Gastrocnemius medialis (tissue), 4 donors: ENCODE measurements at regions not wholly inside any gene's neighbourhood (a gene's known extent, or its start where the extent isn't known, plus 50 kb on each side); places are given as distances from the start of the nearest gene placed in this dataset.
A peak's percentile ranks its signal among the peaks of the same experiment; 100 is the strongest.

Experiments
- ATAC-seq, 2 donors: fragments of 150-250 bp; one replicate each; pipeline ENCODE4 v1.9.1; 2016
- DNase-seq, 2 donors: peaks; one replicate each; pipeline ENCODE4 v3.0.0-alpha.2; 2019
- H3K27ac ChIP-seq, 4 donors: fragments of 200-600 bp; sonication (generic); 1 replicate in 1 of 4; 2 replicates in 3 of 4; pipeline ENCODE4 v1.5.1; 2016 to 2018; ENCODE audit warnings: mild to moderate bottlenecking in 2 of 4, moderate library complexity in 1 of 4
- H3K27me3 ChIP-seq, 3 donors: fragments of 200-600 bp; sonication (generic) in 2 of 3; 1 replicate in 1 of 3; 2 replicates in 2 of 3; pipeline versions ENCODE4 v1.5.1 to v1.6.0; 2016 to 2019; ENCODE audit warnings: mild to moderate bottlenecking in 1 of 3, moderate library complexity in 1 of 3
- H3K36me3 ChIP-seq, 2 donors: fragments of 200-600 bp; sonication (generic) in 1 of 2; one replicate each; pipeline ENCODE4 v1.5.1; 2017 to 2018
- H3K4me1 ChIP-seq, 2 donors: fragments of 200-600 bp; sonication (generic) in 1 of 2; one replicate each; pipeline ENCODE4 v1.5.1; 2016 to 2017; ENCODE audit warnings: mild to moderate bottlenecking in 2 of 2
- H3K4me3 ChIP-seq, 4 donors: fragments of 200-600 bp; sonication (generic) in 3 of 4; 1 replicate in 1 of 4; 2 replicates in 3 of 4; pipeline ENCODE4 v1.5.1; 2016 to 2019; ENCODE audit warnings: mild to moderate bottlenecking in 2 of 4
- H3K9me3 ChIP-seq, 3 donors: fragments of 200-600 bp; sonication (generic) in 2 of 3; 1 replicate in 1 of 3; 2 replicates in 2 of 3; pipeline ENCODE4 v1.5.1; 2016 to 2019
- CTCF ChIP-seq, 5 experiments: fragments of 450-650 bp in 3 of 5; fragments of 200-600 bp in 2 of 5; sonication (generic) in 2 of 5; IDR thresholded peaks in 4 of 5; conservative IDR thresholded peaks in 1 of 5; 1 replicate in 4 of 5; 2 replicates in 1 of 5; pipeline ENCODE4 v1.5.1; 2016 to 2019; ENCODE audit warnings: antibody characterized with exemption in 5 of 5, mild to moderate bottlenecking in 3 of 5, moderate library complexity in 3 of 5
- POLR2A ChIP-seq, 2 donors: fragments of 450-650 bp; IDR thresholded peaks; one replicate each; pipeline ENCODE4 v1.6.1; 2017; ENCODE audit warnings: antibody characterized with exemption in 2 of 2, mild to moderate bottlenecking in 2 of 2, moderate library complexity in 2 of 2
- in situ Hi-C, 4 donors: fragments of 200-750 bp; cut with MboI; loops; one replicate each; pipeline versions ENCODE4 v1.15.0 to v1.8.0; 2017; ENCODE audit warnings: low sequenced_read_pairs in 4 of 4
- intact Hi-C: fragments of 100-400 bp; cut with DNase I; formaldehyde crosslinking; loops from one replicate; pipeline ENCODE4 v1.15.1; 2023; ENCODE audit warnings: low total_unique reads

DNA sequence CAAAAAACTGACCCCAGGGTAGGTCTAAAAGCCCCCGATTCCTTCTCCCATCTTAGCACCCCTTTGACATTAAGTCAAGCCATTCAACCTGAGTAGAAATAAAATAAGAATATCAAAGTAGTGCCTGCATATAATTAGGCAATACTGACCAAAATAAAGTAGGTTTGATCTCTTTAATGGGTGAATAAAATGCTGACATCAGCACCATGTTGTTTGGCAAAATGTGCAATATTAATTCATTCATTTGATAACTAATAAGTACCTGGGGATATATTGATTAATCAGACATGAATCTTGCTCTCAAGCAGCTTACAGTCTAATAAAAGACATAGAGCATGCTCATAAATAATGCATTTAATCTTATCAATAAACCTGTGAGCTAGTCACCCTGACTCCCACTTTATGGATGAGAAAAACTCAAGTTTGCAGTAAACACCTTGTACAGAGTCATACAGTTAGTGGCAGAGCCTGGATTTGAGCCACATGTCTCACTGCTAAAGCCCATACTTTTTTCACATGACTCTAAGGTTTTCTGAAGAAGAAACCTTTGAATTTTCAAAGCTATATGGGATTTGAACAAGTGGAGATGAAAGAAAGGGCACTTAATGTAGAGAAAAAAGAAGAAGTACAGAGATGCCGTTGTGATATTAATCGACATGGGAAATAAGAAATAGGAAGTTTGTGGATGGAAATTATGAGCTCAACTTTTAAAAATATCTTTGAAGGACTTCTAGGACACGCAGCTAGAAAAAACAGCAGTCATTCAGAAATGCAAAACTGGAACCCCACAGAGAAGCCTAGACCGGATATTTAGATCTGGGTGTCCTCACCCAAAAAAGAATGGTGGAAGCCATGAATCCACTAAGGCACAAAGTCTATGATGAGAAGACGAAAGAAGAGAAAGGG lies 183.9 kb downstream of the TOMM20 start:
- Histone ChIP-seq H3K9me3 (no peaks in the 10 kb centered on the region), H3K36me3 (no peaks in the 10 kb centered on the region), H3K4me1 (peaks cover 0 to 3% of the 10 kb centered on the region in 2 donors), H3K27me3 (no peaks in the 10 kb centered on the region), H3K4me3 (no peak overlapping the region), H3K27ac (peak overlapping the region in 1 of 4 donors; percentile 28)
- ATAC-seq, result no peak
- no peak for TF ChIP-seq POLR2A (IDR thresholded peaks at IDR 0.05)
- no peak for TF ChIP-seq CTCF (IDR thresholded peaks at IDR 0.05 in 4 of 5, conservative IDR thresholded peaks at IDR 0.05 in 1 of 5)
- in situ Hi-C loops (no loop called here), intact Hi-C loops (no loop called here)
- no peak for DNase-seq

GRCh38 chr1:234943836-234944402 lies 184.7 kb downstream of the TOMM20 start:
- TF ChIP-seq CTCF (IDR thresholded peaks at IDR 0.05 in 4 of 5, conservative IDR thresholded peaks at IDR 0.05 in 1 of 5), result no peak
- TF ChIP-seq POLR2A (IDR thresholded peaks at IDR 0.05), result no peak
- H3K27me3 ChIP-seq, result no peaks in the 10 kb centered on the region
- DNase-seq (no peak), ATAC-seq (no peak)
- no peak overlapping the region for H3K4me3 ChIP-seq
- H3K36me3 ChIP-seq, result no peaks in the 10 kb centered on the region
- in situ Hi-C loops, result no loop called here
- H3K27ac ChIP-seq, result no peak overlapping the region
- H3K4me1 ChIP-seq, result peaks cover 0 to 3% of the 10 kb centered on the region in 2 donors
- intact Hi-C loops, result no loop called here
- no peaks in the 10 kb centered on the region for H3K9me3 ChIP-seq

DNA sequence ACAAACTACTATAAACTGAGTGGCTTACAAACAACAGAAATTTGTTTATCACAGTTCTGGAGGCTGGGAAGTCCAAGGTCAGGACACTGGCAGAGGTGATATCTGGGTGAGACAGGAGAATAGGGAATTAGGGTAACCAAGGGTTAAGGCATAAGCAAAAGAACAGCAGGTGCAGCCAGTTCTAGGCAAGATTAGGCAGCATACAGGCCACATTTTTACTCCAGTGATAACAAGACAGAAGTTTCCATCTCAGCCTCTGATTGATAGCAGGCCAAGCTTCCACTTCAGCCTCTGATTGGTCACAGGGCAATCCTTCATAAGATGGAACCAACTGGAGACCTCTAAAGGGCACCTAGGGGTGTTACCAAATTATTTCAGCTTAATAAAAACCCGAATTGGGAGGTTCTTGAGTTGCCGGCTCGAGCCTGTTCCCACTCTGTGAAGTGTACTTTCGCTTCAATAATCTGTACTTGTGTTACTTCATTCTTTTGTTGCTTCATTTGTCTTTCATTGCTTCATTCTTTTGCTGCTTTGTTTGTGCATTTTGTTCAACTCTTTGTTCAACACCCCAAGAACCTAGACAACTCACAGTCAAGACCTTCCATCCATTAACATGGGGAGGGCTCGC lies 185.6 kb downstream of the TOMM20 start:
- no peak overlapping the region for H3K4me3 ChIP-seq
- no peaks in the 10 kb centered on the region for H3K36me3 ChIP-seq
- H3K27me3 ChIP-seq, result no peaks in the 10 kb centered on the region
- no peak for ATAC-seq
- in situ Hi-C loops, result no loop called here
- peaks cover 0 to 3% of the 10 kb centered on the region in 2 donors for H3K4me1 ChIP-seq
- TF ChIP-seq CTCF (IDR thresholded peaks at IDR 0.05 in 4 of 5, conservative IDR thresholded peaks at IDR 0.05 in 1 of 5), result no peak
- no peak for TF ChIP-seq POLR2A (IDR thresholded peaks at IDR 0.05)
- H3K27ac ChIP-seq, result no peak overlapping the region
- no peak for DNase-seq
- intact Hi-C loops, result no loop called here
- no peaks in the 10 kb centered on the region for H3K9me3 ChIP-seq

DNA sequence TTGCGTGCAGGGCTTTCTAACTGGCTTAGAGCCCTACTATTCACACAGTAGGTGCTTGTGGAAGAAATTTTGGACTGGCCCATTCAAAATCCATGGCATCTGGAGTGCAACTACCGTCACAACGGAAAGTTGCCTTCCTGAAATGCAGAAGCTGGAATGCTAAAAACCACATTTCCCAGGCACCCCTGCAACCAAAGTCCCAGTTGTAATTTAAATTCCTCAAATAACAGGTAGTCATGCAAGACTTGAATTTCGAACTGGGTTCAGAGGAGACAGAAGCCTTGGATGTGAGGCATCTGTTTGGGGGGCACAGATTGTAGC lies 186.7 kb downstream of the TOMM20 start:
- Histone ChIP-seq H3K4me3 (no peak overlapping the region), H3K27ac (no peak overlapping the region), H3K9me3 (no peaks in the 10 kb centered on the region), H3K27me3 (no peaks in the 10 kb centered on the region), H3K4me1 (peaks cover 0 to 3% of the 10 kb centered on the region in 2 donors), H3K36me3 (no peaks in the 10 kb centered on the region)
- TF ChIP-seq CTCF (IDR thresholded peaks at IDR 0.05 in 4 of 5, conservative IDR thresholded peaks at IDR 0.05 in 1 of 5) (no peak), POLR2A (IDR thresholded peaks at IDR 0.05) (no peak)
- no peak for ATAC-seq
- DNase-seq, result no peak
- in situ Hi-C loops, result no loop called here
- intact Hi-C loops, result no loop called here
